SK-N-SH (cell line): ENCODE measurements at regions not wholly inside any gene's neighbourhood (a gene's known extent, or its start where the extent isn't known, plus 50 kb on each side); places are given as distances from the start of the nearest gene placed in this dataset.

ENCODE experiments used
- CTCF ChIA-PET: fragments of 300-600, 350-600 bp; formaldehyde crosslinking; extraction: SDS; loops from one replicate; lab custom pipeline; 2021; lab: Yijun Ruan, JAX
- POLR2A ChIA-PET: fragments of 350-600 bp; sonication (Branson Sonifier 250); formaldehyde crosslinking; extraction: SDS; loops from one replicate; lab custom pipeline; 2020; ENCODE audit warnings: antibody characterized with exemption, inconsistent platforms; lab: Yijun Ruan, JAX
- DNase-seq: peaks from one replicate; pipeline ENCODE4 v3.0.0; 2012
- H2AFZ ChIP-seq: fragments of 200-600 bp; sonication (generic); 2 replicates; pipeline ENCODE4 v1.8.1; 2016; ENCODE audit warnings: antibody characterized with exemption, mild to moderate bottlenecking, low read depth
- H3F3A ChIP-seq: fragments of 200-600 bp; sonication (generic); replicated peaks from 2 replicates; pipeline ENCODE3; 2016; ENCODE audit warnings: antibody characterized with exemption, mild to moderate bottlenecking; ENCODE audit not compliant: insufficient read depth
- H3K27ac ChIP-seq, 2 experiments: fragments of 200-500 bp in 1 of 2; fragments of 200-600 bp in 1 of 2; sonication (Bioruptor generic) in 1 of 2; sonication (generic), shearing (Covaris generic) in 1 of 2; 2 replicates each; pipeline versions ENCODE4 v1.5.1 to v1.6.1; 2014 to 2016; ENCODE audit warnings: low read depth in 2 of 2, inconsistent platforms in 1 of 2, low read length in 1 of 2, mild to moderate bottlenecking in 1 of 2, mixed read lengths in 1 of 2
- H3K27me3 ChIP-seq: fragments of 200-600 bp; sonication (generic), shearing (Covaris generic); 2 replicates; pipeline ENCODE4 v1.6.1; 2016; ENCODE audit warnings: mixed run types; ENCODE audit not compliant: insufficient read depth
- H3K36me3 ChIP-seq, 2 experiments: fragments of 200-500 bp in 1 of 2; fragments of 200-600 bp in 1 of 2; sonication (Bioruptor generic) in 1 of 2; sonication (generic) in 1 of 2; replicated peaks in 1 of 2; 2 replicates each; pipeline versions ENCODE3 to v1.5.1; 2014 to 2016; ENCODE audit warnings: low read length in 1 of 2, mild to moderate bottlenecking in 1 of 2; ENCODE audit not compliant: insufficient read depth in 2 of 2, control insufficient read depth in 1 of 2
- H3K4me1 ChIP-seq, 2 experiments: fragments of 200-500 bp in 1 of 2; fragments of 200-600 bp in 1 of 2; sonication (Bioruptor generic) in 1 of 2; sonication (generic), shearing (Covaris generic) in 1 of 2; 2 replicates each; pipeline versions ENCODE4 v1.5.1 to v1.6.1; 2014 to 2016; ENCODE audit warnings: low read depth in 1 of 2, low read length in 1 of 2, mixed run types in 1 of 2; ENCODE audit not compliant: insufficient read depth in 2 of 2, control insufficient read depth in 1 of 2
- H3K4me2 ChIP-seq: fragments of 200-600 bp; sonication (generic), shearing (Covaris generic); 2 replicates; pipeline ENCODE4 v1.6.1; 2017; ENCODE audit warnings: mixed run types
- H3K4me3 ChIP-seq, 2 experiments: fragments of 200-500 bp in 1 of 2; fragments of 200-600 bp in 1 of 2; sonication (Bioruptor generic) in 1 of 2; sonication (generic), shearing (Covaris generic) in 1 of 2; 2 replicates each; pipeline versions ENCODE4 v1.5.1 to v1.8.1; 2014 to 2016; ENCODE audit warnings: low read depth in 2 of 2, inconsistent platforms in 1 of 2, low read length in 1 of 2, mild to moderate bottlenecking in 1 of 2, mixed read lengths in 1 of 2, moderate library complexity in 1 of 2
- H3K79me2 ChIP-seq: fragments of 200-600 bp; sonication (generic); 2 replicates; pipeline ENCODE4 v1.8.1; 2017; ENCODE audit warnings: mild to moderate bottlenecking; ENCODE audit not compliant: insufficient read depth
- H3K9ac ChIP-seq: fragments of 200-600 bp; sonication (generic); 2 replicates; pipeline ENCODE4 v1.6.1; 2017; ENCODE audit warnings: mixed run types
- H3K9me2 ChIP-seq: fragments of 200-600 bp; sonication (generic); 2 replicates; pipeline ENCODE4 v1.6.1; 2017; ENCODE audit warnings: mixed run types
- H3K9me3 ChIP-seq: fragments of 200-600 bp; sonication (generic); 2 replicates; pipeline ENCODE4 v1.6.1; 2017; ENCODE audit warnings: mixed run types, mild to moderate bottlenecking, moderate library complexity
- H4K20me1 ChIP-seq: fragments of 200-600 bp; sonication (generic); 2 replicates; pipeline ENCODE4 v1.6.1; 2017; ENCODE audit warnings: mild to moderate bottlenecking, mixed run types; ENCODE audit not compliant: insufficient read depth
- CHD2 ChIP-seq: fragments of 150-350 bp; IDR thresholded peaks from 2 replicates; pipeline ENCODE4 v1.6.1; 2018; ENCODE audit warnings: low read length; ENCODE audit not compliant: partially characterized antibody
- CTCF ChIP-seq: fragments of 200-600 bp; sonication (generic); IDR thresholded peaks from 2 replicates; pipeline ENCODE4 v1.6.1; 2017; ENCODE audit warnings: antibody characterized with exemption, mild to moderate bottlenecking, moderate library complexity
- ELF1 ChIP-seq: IDR thresholded peaks from 2 replicates; pipeline ENCODE4 v1.4.0; 2012
- EP300 ChIP-seq, 2 experiments: IDR thresholded peaks; 2 replicates each; pipeline versions ENCODE4 v1.4.0 to v1.6.1; 2012; ENCODE audit warnings: borderline replicate concordance in 1 of 2, low read depth in 1 of 2, low read length in 1 of 2
- FOXM1 ChIP-seq: IDR thresholded peaks from 2 replicates; pipeline ENCODE4 v1.4.0; 2012; ENCODE audit warnings: low read depth, mild to moderate bottlenecking
- IRF3 ChIP-seq: fragments of 150-350 bp; IDR thresholded peaks from 2 replicates; pipeline ENCODE4 v1.6.1; 2016; ENCODE audit warnings: mild to moderate bottlenecking, low read depth, low read length
- MAX ChIP-seq: IDR thresholded peaks from 2 replicates; pipeline ENCODE4 v1.4.0; 2012; ENCODE audit warnings: low read depth
- MEF2A ChIP-seq: IDR thresholded peaks from 2 replicates; pipeline ENCODE4 v1.4.0; 2012; ENCODE audit warnings: low read depth, borderline replicate concordance
- MXI1 ChIP-seq: IDR thresholded peaks from 2 replicates; pipeline ENCODE4 v1.6.1; 2012; ENCODE audit warnings: mild to moderate bottlenecking, low read depth, low read length, improper control_type of control experiment
- NRF1 ChIP-seq: IDR thresholded peaks from 2 replicates; pipeline ENCODE4 v1.6.1; 2012; ENCODE audit warnings: low read depth, mild to moderate bottlenecking, low read length
- PBX3 ChIP-seq: IDR thresholded peaks from 2 replicates; pipeline ENCODE4; 2012
- POLR2AphosphoS5 ChIP-seq: IDR thresholded peaks from 2 replicates; pipeline ENCODE4 v1.6.1; 2012; ENCODE audit warnings: low read depth, low read length
- RAD21 ChIP-seq: IDR thresholded peaks from 2 replicates; pipeline ENCODE4 v1.6.1; 2012; ENCODE audit warnings: mild to moderate bottlenecking, low read length
- RCOR1 ChIP-seq: fragments of 150-350 bp; IDR thresholded peaks from 2 replicates; pipeline ENCODE4 v1.6.1; 2017; ENCODE audit warnings: antibody characterized with exemption, low read length
- REST ChIP-seq: IDR thresholded peaks from 2 replicates; pipeline ENCODE4 v1.6.1; 2012; ENCODE audit warnings: mild to moderate bottlenecking, low read depth, low read length, moderate library complexity
- RXRA ChIP-seq: IDR thresholded peaks from 2 replicates; pipeline ENCODE4 v1.4.0; 2012; ENCODE audit warnings: low read depth, mild to moderate bottlenecking, borderline replicate concordance
- TCF12 ChIP-seq: IDR thresholded peaks from 2 replicates; pipeline ENCODE4 v1.4.0; 2012
- USF2 ChIP-seq: fragments of 150-350 bp; IDR thresholded peaks from 2 replicates; pipeline ENCODE4 v1.6.1; 2017; ENCODE audit warnings: antibody characterized with exemption, low read length, low read depth, borderline replicate concordance
- WGBS: methylation state at CpG from one replicate; pipeline ENCODE4 v1.1.6; 2017; ENCODE audit warnings: low lambda C conversion rate; 5-methylcytosine and 5-hydroxymethylcytosine counted together

- ChIA-PET CTCF (no interaction called here), POLR2A (no interaction called here)
- H3K27ac ChIP-seq = no peak overlapping the region
- H3K79me2 ChIP-seq = no peaks in the 10 kb centered on the region
- no peak overlapping the region for H3K4me3 ChIP-seq
- TF ChIP-seq ELF1 (no peak), REST (no peak), MEF2A (no peak), CTCF (no peak), RCOR1 (no peak), EP300 (IDR thresholded peaks at IDR 0.05; ENCODE audit: borderline replicate concordance in 1 of 2, low read depth in 1 of 2, low read length in 1 of 2) (no peak), POLR2AphosphoS5 (no peak)
- no peaks in the 10 kb centered on the region for H3K36me3 ChIP-seq
- no peak overlapping the region for H3K9ac ChIP-seq
- WGBS = 0% methylated on average over 3 of the region's 3 CpGs
- no peaks in the 10 kb centered on the region for H3K9me3 ChIP-seq
- H3F3A ChIP-seq = no peaks in the 10 kb centered on the region
- no peak for DNase-seq
- no peak overlapping the region for H2AFZ ChIP-seq
- H3K9me2 ChIP-seq = no peaks in the 10 kb centered on the region
- no peaks in the 10 kb centered on the region for H3K27me3 ChIP-seq
- no peak overlapping the region for H3K4me2 ChIP-seq
- no peaks in the 10 kb centered on the region for H4K20me1 ChIP-seq
- H3K4me1 ChIP-seq = no peaks in the 10 kb centered on the region
Observed at GRCh38 chr14:82778601-82779000, 1244.9 kb upstream of the SEL1L start.

- 7% methylated on average over 4 of the region's 4 CpGs for WGBS
- Histone ChIP-seq H3K4me2 (no peak overlapping the region), H3K4me3 (no peak overlapping the region), H3F3A (no peaks in the 10 kb centered on the region), H3K9me3 (no peaks in the 10 kb centered on the region), H3K27ac (no peak overlapping the region), H3K27me3 (no peaks in the 10 kb centered on the region), H3K36me3 (no peaks in the 10 kb centered on the region), H2AFZ (no peak overlapping the region), H3K9me2 (no peaks in the 10 kb centered on the region), H3K9ac (no peak overlapping the region), H3K4me1 (no peaks in the 10 kb centered on the region), H3K79me2 (no peaks in the 10 kb centered on the region), H4K20me1 (no peaks in the 10 kb centered on the region)
- CTCF ChIA-PET = no interaction called here
- DNase-seq = no peak
- POLR2A ChIA-PET = no interaction called here
- TF ChIP-seq RAD21 (no peak), PBX3 (no peak), CHD2 (no peak), IRF3 (no peak), POLR2AphosphoS5 (no peak), MXI1 (no peak), RXRA (no peak), TCF12 (no peak), MAX (no peak), USF2 (no peak), FOXM1 (no peak), NRF1 (no peak), ELF1 (no peak)
Observed at GRCh38 chr14:82779301-82779700, 1245.6 kb upstream of the SEL1L start.
